SK-N-SH treated with all-trans-retinoic acid at 6 μM for 48 hours (cell line): ENCODE measurements at regions not wholly inside any gene's neighbourhood (a gene's known extent, or its start where the extent isn't known, plus 50 kb on each side); places are given as distances from the start of the nearest gene placed in this dataset.

ENCODE experiments used
- ATAC-seq: fragments of 200-7000 bp; cut with Tn5 transposase; 3 replicates; pipeline ENCODE4 v1.9.1; 2020; ENCODE audit warnings: mild to moderate bottlenecking, moderate library complexity
- ARNTL ChIP-seq: fragments of 450-650 bp; formaldehyde crosslinking; IDR thresholded peaks from 2 replicates; pipeline ENCODE4 v1.5.0; 2020; ENCODE audit warnings: low read depth, mild to moderate bottlenecking, moderate library complexity, borderline replicate concordance
- BACH2 ChIP-seq: fragments of 250-450 bp; sonication (Bioruptor Pico); IDR thresholded peaks from 2 replicates; pipeline ENCODE4 v1.9.0; 2021; ENCODE audit warnings: mild to moderate bottlenecking, borderline replicate concordance
- CSDC2 ChIP-seq: fragments of 250-450 bp; sonication (Bioruptor Pico); IDR thresholded peaks from 2 replicates; pipeline ENCODE4 v1.5.0; 2020; ENCODE audit warnings: mild to moderate bottlenecking, moderate library complexity
- GLIS3 ChIP-seq: fragments of 250-450 bp; sonication (Bioruptor Pico); IDR thresholded peaks from 2 replicates; pipeline ENCODE4 v1.5.0; 2020; ENCODE audit warnings: mild to moderate bottlenecking, moderate library complexity
- ISL1 ChIP-seq: fragments of 250-450 bp; sonication (Bioruptor Pico); IDR thresholded peaks from 2 replicates; pipeline ENCODE4 v2.1.2; 2022; ENCODE audit warnings: mild to moderate bottlenecking, moderate library complexity
- OSR1 ChIP-seq: fragments of 250-450 bp; sonication (Bioruptor Pico); IDR thresholded peaks from 2 replicates; pipeline ENCODE4 v1.8.0; 2022; ENCODE audit warnings: moderate library complexity, mild to moderate bottlenecking, inconsistent platforms
- POU6F1 ChIP-seq: fragments of 250-450 bp; sonication (Bioruptor Pico); IDR thresholded peaks from 2 replicates; pipeline ENCODE4 v1.8.0; 2021; ENCODE audit warnings: low read depth, mild to moderate bottlenecking, moderate library complexity, borderline replicate concordance
- PPARA ChIP-seq: fragments of 250-450 bp; sonication (Bioruptor Pico); IDR thresholded peaks from 2 replicates; pipeline ENCODE4 v1.5.0; 2020; ENCODE audit warnings: mild to moderate bottlenecking, borderline replicate concordance
- RARB ChIP-seq: fragments of 250-450 bp; sonication (Bioruptor Pico); IDR thresholded peaks from 2 replicates; pipeline ENCODE4 v1.8.0; 2021; ENCODE audit warnings: mild to moderate bottlenecking, moderate library complexity
- SNAI2 ChIP-seq: fragments of 250-450 bp; sonication (Bioruptor Pico); IDR thresholded peaks from 2 replicates; pipeline ENCODE4 v1.5.0; 2020; ENCODE audit warnings: mild to moderate bottlenecking, moderate library complexity
- TOX ChIP-seq: fragments of 250-450 bp; sonication (Bioruptor Pico); IDR thresholded peaks from 2 replicates; pipeline ENCODE4 v1.8.0; 2021; ENCODE audit warnings: mild to moderate bottlenecking, moderate library complexity, borderline replicate concordance
- TSHZ2 ChIP-seq: fragments of 250-450 bp; sonication (Bioruptor Pico); IDR thresholded peaks from 2 replicates; pipeline ENCODE4 v1.5.0; 2020; ENCODE audit warnings: mild to moderate bottlenecking, moderate library complexity
- ZC3H10 ChIP-seq: fragments of 250-450 bp; sonication (Bioruptor Pico); IDR thresholded peaks from 2 replicates; pipeline ENCODE4 v1.5.1; 2021; ENCODE audit warnings: mild to moderate bottlenecking, moderate library complexity
- ZFP3 ChIP-seq: fragments of 250-450 bp; sonication (Bioruptor Pico); IDR thresholded peaks from 2 replicates; pipeline ENCODE4 v1.5.0; 2020; ENCODE audit warnings: mild to moderate bottlenecking, moderate library complexity
- ZFP30 ChIP-seq: fragments of 450-650 bp; formaldehyde crosslinking; IDR thresholded peaks from 2 replicates; pipeline ENCODE4 v1.5.0; 2022; ENCODE audit warnings: mild to moderate bottlenecking, moderate library complexity
- ZNF565 ChIP-seq: fragments of 450-650 bp; formaldehyde crosslinking; conservative IDR thresholded peaks from 2 replicates; pipeline ENCODE4 v1.5.0; 2020; ENCODE audit warnings: low read depth, mild to moderate bottlenecking, moderate library complexity
- ZNF70 ChIP-seq: fragments of 450-650 bp; formaldehyde crosslinking; IDR thresholded peaks from 2 replicates; pipeline ENCODE4 v1.5.0; 2020; ENCODE audit warnings: mild to moderate bottlenecking, moderate library complexity
- ZNF8 ChIP-seq: fragments of 450-650 bp; formaldehyde crosslinking; IDR thresholded peaks from 2 replicates; pipeline ENCODE4 v1.5.0; 2020; ENCODE audit warnings: mild to moderate bottlenecking, moderate library complexity
- TF ChIP-seq, protein P1 (sequence below): fragments of 250-450 bp; sonication (Bioruptor Pico); IDR thresholded peaks from 2 replicates; pipeline ENCODE4 v1.5.1; 2021; ENCODE audit warnings: mild to moderate bottlenecking, moderate library complexity
- TF ChIP-seq, protein P2 (sequence below): fragments of 250-450 bp; sonication (Bioruptor Pico); IDR thresholded peaks from 2 replicates; pipeline ENCODE4 v1.8.0; 2020; ENCODE audit warnings: mild to moderate bottlenecking, moderate library complexity, borderline replicate concordance

- TF ChIP-seq, protein P1, sequence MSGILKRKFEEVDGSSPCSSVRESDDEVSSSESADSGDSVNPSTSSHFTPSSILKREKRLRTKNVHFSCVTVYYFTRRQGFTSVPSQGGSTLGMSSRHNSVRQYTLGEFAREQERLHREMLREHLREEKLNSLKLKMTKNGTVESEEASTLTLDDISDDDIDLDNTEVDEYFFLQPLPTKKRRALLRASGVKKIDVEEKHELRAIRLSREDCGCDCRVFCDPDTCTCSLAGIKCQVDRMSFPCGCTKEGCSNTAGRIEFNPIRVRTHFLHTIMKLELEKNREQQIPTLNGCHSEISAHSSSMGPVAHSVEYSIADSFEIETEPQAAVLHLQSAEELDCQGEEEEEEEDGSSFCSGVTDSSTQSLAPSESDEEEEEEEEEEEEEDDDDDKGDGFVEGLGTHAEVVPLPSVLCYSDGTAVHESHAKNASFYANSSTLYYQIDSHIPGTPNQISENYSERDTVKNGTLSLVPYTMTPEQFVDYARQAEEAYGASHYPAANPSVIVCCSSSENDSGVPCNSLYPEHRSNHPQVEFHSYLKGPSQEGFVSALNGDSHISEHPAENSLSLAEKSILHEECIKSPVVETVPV (CRISPR knock-in tag) = no peak
- TF ChIP-seq ARNTL (CRISPR knock-in tag) (no peak), RARB (no peak), ZNF70 (CRISPR knock-in tag) (no peak), BACH2 (CRISPR knock-in tag) (no peak), ZC3H10 (no peak), SNAI2 (CRISPR knock-in tag) (no peak), ZNF8 (CRISPR knock-in tag) (no peak)
These were observed 353.6 kb downstream of the FGF9 start (continued) for GRCh38 chr13:22024381-22024994.

GRCh38 chr13:22027566-22027965 is 356.7 kb downstream of the FGF9 start:
- TF ChIP-seq, protein P1 (CRISPR knock-in tag) = no peak
- no peak for TF ChIP-seq TSHZ2 (CRISPR knock-in tag)
- TF ChIP-seq ZNF8 (CRISPR knock-in tag) = no peak
- no peak for TF ChIP-seq ISL1
- TF ChIP-seq ZNF565 (CRISPR knock-in tag) = no peak
- TF ChIP-seq, protein P2, sequence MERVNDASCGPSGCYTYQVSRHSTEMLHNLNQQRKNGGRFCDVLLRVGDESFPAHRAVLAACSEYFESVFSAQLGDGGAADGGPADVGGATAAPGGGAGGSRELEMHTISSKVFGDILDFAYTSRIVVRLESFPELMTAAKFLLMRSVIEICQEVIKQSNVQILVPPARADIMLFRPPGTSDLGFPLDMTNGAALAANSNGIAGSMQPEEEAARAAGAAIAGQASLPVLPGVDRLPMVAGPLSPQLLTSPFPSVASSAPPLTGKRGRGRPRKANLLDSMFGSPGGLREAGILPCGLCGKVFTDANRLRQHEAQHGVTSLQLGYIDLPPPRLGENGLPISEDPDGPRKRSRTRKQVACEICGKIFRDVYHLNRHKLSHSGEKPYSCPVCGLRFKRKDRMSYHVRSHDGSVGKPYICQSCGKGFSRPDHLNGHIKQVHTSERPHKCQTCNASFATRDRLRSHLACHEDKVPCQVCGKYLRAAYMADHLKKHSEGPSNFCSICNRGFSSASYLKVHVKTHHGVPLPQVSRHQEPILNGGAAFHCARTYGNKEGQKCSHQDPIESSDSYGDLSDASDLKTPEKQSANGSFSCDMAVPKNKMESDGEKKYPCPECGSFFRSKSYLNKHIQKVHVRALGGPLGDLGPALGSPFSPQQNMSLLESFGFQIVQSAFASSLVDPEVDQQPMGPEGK (CRISPR knock-in tag) = no peak
- no peak for TF ChIP-seq TOX (CRISPR knock-in tag)
- TF ChIP-seq SNAI2 (CRISPR knock-in tag) = no peak
- TF ChIP-seq PPARA = no peak
- TF ChIP-seq CSDC2 = no peak
- no peak for TF ChIP-seq RARB
- ATAC-seq = no peak

GRCh38 chr13:22028831-22029230 is 358.0 kb downstream of the FGF9 start:
- TF ChIP-seq TSHZ2 (CRISPR knock-in tag) (no peak), ZFP3 (no peak), ZNF565 (CRISPR knock-in tag) (no peak), ZC3H10 (no peak), GLIS3 (CRISPR knock-in tag) (no peak), OSR1 (CRISPR knock-in tag) (no peak), SNAI2 (CRISPR knock-in tag) (no peak), ZFP30 (no peak), ARNTL (CRISPR knock-in tag) (no peak), TOX (CRISPR knock-in tag) (no peak), ZNF8 (CRISPR knock-in tag) (no peak), POU6F1 (no peak), BACH2 (CRISPR knock-in tag) (no peak), CSDC2 (no peak), PPARA (no peak), ISL1 (no peak)
- TF ChIP-seq, protein P1 (CRISPR knock-in tag) = no peak
- TF ChIP-seq, protein P2 (CRISPR knock-in tag) = no peak
- no peak for ATAC-seq
